ENCODE measurements at regions not wholly inside any gene's neighbourhood (a gene's known extent, or its start where the extent isn't known, plus 50 kb on each side); places are given as distances from the start of the nearest gene placed in this dataset.
"Not testable (repeated sequence)": the region's sequence is repeated elsewhere in the genome, so short reads cannot be mapped to it uniquely, and the experiment has no call there.

- DNase-seq, result no peak
Measured at GRCh38 chr6:11323666-11324452, 91.4 kb upstream of the NEDD9 start.

GRCh38 chr6:11322252-11322885 is 89.9 kb upstream of the NEDD9 start:
- no peak for DNase-seq

GRCh38 chr6:11320914-11321597 is 88.6 kb upstream of the NEDD9 start:
- DNase-seq, result no peak

- DNase-seq, result no peak
Measured at GRCh38 chr6:11318835-11319813, 86.7 kb upstream of the NEDD9 start.

GRCh38 chr6:11317885-11318771 is 85.7 kb upstream of the NEDD9 start:
- DNase-seq, result peak; percentile 43 to 84 (median 60)

- DNase-seq, result no peak
Measured at GRCh38 chr6:11315743-11316437, 83.4 kb upstream of the NEDD9 start.

GRCh38 chr6:11313207-11313606 is 80.7 kb upstream of the NEDD9 start:
- no peak for DNase-seq

- no peak for DNase-seq
Measured at GRCh38 chr6:11311970-11312369, 79.5 kb upstream of the NEDD9 start.

GRCh38 chr6:11309947-11310665 is 77.6 kb upstream of the NEDD9 start:
- no peak for DNase-seq

GRCh38 chr6:11307226-11307625 is 74.8 kb upstream of the NEDD9 start:
- no peak for DNase-seq

GRCh38 chr6:11304946-11305345 is 72.5 kb upstream of the NEDD9 start:
- no peak for DNase-seq

- not testable (repeated sequence) for DNase-seq
Measured at GRCh38 chr6:11299876-11300428, 67.5 kb upstream of the NEDD9 start.

- not testable (repeated sequence) for DNase-seq
Measured at GRCh38 chr6:11299421-11299784, 66.9 kb upstream of the NEDD9 start.

GRCh38 chr6:11298651-11299420 is 66.4 kb upstream of the NEDD9 start:
- peak in 1 of 5 donors; percentile 17 for DNase-seq

GRCh38 chr6:11297376-11297729 is 64.9 kb upstream of the NEDD9 start:
- no peak for DNase-seq

GRCh38 chr6:11296449-11297375 is 64.2 kb upstream of the NEDD9 start:
- no peak for DNase-seq

- DNase-seq, result no peak
Measured at GRCh38 chr6:11295969-11296368, 63.5 kb upstream of the NEDD9 start.

GRCh38 chr6:11294228-11294627 is 61.8 kb upstream of the NEDD9 start:
- no peak for DNase-seq
